ENCODE measurements at regions not wholly inside any gene's neighbourhood (a gene's known extent, or its start where the extent isn't known, plus 50 kb on each side); places are given as distances from the start of the nearest gene placed in this dataset.

DNA sequence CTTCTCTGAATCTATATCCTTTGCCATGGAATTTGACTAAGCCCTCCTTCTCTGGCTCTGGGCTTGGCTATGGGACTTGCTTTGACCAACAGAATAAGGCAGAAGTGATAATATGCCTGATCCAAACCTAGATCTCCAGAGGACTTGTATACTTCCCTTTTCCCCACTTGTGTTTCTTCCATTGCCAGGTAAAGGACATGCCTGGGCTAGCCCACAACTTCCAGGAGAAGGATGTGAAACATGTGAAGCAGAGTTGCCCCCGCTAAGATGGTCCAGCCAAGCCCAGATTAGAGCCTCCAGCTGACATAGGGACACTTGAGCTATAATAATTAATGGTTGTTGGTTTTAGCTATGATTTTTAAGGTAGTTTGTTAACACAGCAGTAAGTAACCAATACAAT is 55.1 kb downstream of the FOXB1 start (continued):
- TF ChIP-seq, protein P1, sequence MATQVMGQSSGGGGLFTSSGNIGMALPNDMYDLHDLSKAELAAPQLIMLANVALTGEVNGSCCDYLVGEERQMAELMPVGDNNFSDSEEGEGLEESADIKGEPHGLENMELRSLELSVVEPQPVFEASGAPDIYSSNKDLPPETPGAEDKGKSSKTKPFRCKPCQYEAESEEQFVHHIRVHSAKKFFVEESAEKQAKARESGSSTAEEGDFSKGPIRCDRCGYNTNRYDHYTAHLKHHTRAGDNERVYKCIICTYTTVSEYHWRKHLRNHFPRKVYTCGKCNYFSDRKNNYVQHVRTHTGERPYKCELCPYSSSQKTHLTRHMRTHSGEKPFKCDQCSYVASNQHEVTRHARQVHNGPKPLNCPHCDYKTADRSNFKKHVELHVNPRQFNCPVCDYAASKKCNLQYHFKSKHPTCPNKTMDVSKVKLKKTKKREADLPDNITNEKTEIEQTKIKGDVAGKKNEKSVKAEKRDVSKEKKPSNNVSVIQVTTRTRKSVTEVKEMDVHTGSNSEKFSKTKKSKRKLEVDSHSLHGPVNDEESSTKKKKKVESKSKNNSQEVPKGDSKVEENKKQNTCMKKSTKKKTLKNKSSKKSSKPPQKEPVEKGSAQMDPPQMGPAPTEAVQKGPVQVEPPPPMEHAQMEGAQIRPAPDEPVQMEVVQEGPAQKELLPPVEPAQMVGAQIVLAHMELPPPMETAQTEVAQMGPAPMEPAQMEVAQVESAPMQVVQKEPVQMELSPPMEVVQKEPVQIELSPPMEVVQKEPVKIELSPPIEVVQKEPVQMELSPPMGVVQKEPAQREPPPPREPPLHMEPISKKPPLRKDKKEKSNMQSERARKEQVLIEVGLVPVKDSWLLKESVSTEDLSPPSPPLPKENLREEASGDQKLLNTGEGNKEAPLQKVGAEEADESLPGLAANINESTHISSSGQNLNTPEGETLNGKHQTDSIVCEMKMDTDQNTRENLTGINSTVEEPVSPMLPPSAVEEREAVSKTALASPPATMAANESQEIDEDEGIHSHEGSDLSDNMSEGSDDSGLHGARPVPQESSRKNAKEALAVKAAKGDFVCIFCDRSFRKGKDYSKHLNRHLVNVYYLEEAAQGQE (IDR thresholded peaks at IDR 0.05; ENCODE audit: unreplicated experiment) = no peak
- TF ChIP-seq STAT1 (IDR thresholded peaks at IDR 0.05; ENCODE audit: unreplicated experiment) = no peak
- TF ChIP-seq, protein P2, sequence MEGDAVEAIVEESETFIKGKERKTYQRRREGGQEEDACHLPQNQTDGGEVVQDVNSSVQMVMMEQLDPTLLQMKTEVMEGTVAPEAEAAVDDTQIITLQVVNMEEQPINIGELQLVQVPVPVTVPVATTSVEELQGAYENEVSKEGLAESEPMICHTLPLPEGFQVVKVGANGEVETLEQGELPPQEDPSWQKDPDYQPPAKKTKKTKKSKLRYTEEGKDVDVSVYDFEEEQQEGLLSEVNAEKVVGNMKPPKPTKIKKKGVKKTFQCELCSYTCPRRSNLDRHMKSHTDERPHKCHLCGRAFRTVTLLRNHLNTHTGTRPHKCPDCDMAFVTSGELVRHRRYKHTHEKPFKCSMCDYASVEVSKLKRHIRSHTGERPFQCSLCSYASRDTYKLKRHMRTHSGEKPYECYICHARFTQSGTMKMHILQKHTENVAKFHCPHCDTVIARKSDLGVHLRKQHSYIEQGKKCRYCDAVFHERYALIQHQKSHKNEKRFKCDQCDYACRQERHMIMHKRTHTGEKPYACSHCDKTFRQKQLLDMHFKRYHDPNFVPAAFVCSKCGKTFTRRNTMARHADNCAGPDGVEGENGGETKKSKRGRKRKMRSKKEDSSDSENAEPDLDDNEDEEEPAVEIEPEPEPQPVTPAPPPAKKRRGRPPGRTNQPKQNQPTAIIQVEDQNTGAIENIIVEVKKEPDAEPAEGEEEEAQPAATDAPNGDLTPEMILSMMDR (conservative IDR thresholded peaks at IDR 0.05; ENCODE audit: low read depth in 2 of 2) = no peak
- TF ChIP-seq CREB1 (CRISPR knock-in tag; IDR thresholded peaks at IDR 0.05; ENCODE audit: low read depth) = no peak
- TF ChIP-seq EZH2 (IDR thresholded peaks at IDR 0.05; ENCODE audit: low read depth, unreplicated experiment) = no peak
- TF ChIP-seq NANOG (IDR thresholded peaks at IDR 0.05; ENCODE audit: borderline replicate concordance) = no peak

DNA sequence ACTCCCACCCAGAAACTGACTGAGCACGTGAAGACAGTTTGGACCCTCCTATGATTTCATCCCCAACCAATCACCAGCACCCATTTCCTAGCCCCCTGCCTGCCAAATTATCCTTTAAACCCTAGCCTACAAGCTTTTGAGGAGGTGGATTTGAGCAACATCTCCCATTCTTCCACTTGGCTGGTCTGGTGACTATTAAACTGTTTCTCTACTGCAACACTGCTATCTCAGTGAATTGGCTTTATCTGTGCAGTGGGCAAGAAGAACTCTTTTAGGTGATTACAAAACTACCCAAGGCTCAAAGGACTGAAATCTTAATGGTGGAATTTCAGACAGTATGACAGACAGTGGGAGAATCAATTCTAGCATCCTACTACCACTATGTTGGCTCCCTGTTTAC is 57.6 kb downstream of the FOXB1 start:
- Mint-ChIP-seq H3K36me3 (ENCODE audit: low read depth) (peaks cover 12% of the 10 kb centered on the region), H3K4me3 (no peak overlapping the region), H3K4me1 (peaks cover 17% of the 10 kb centered on the region), H3K27me3 (ENCODE audit: insufficient read depth, low read depth, poor library complexity) (peaks cover 3% of the 10 kb centered on the region), H3K9me3 (peaks cover 13% of the 10 kb centered on the region), H3K27ac (no peak overlapping the region)
- ATAC-seq (no peak), DNase-seq (ENCODE audit: low spot score) (no peak)
- no peaks in the 10 kb centered on the region for H3F3A ChIP-seq (replicated peaks; ENCODE audit: low read depth)
- no peaks in the 10 kb centered on the region for H3K79me2 ChIP-seq (replicated peaks; ENCODE audit: insufficient read depth)
- H3K36me3 ChIP-seq (ENCODE audit: insufficient read depth) = no peaks in the 10 kb centered on the region
- 0 out of 2 replicates have a peak, but pooled peaks cover 7% of the 10 kb centered on the region for H3K4me1 ChIP-seq (ENCODE audit: insufficient read depth)
- H3K27me3 ChIP-seq (ENCODE audit: insufficient read depth) = no peaks in the 10 kb centered on the region
- no peak overlapping the region for H3K4me2 ChIP-seq
- no peaks in the 10 kb centered on the region for H4K20me1 ChIP-seq (replicated peaks; ENCODE audit: insufficient read depth)
- no peak overlapping the region for H2AFZ ChIP-seq
- H3K9me2 ChIP-seq (ENCODE audit: insufficient read depth) = no peaks in the 10 kb centered on the region; the same call in 1 of the 2 replicates
- no peak overlapping the region for H3K4me3 ChIP-seq
- H3K27ac ChIP-seq (ENCODE audit: low read depth) = no peak overlapping the region
- TF ChIP-seq STAT1 (IDR thresholded peaks at IDR 0.05; ENCODE audit: unreplicated experiment) (no peak), CREB1 (CRISPR knock-in tag; IDR thresholded peaks at IDR 0.05; ENCODE audit: low read depth) (no peak), EZH2 (IDR thresholded peaks at IDR 0.05; ENCODE audit: low read depth, unreplicated experiment) (no peak)
- TF ChIP-seq, protein P1 (IDR thresholded peaks at IDR 0.05; ENCODE audit: unreplicated experiment) = no peak
- TF ChIP-seq, protein P2 (conservative IDR thresholded peaks at IDR 0.05; ENCODE audit: low read depth in 2 of 2) = no peak
